ENCODE measurements at regions not wholly inside any gene's neighbourhood (a gene's known extent, or its start where the extent isn't known, plus 50 kb on each side); places are given as distances from the start of the nearest gene placed in this dataset.

DNA sequence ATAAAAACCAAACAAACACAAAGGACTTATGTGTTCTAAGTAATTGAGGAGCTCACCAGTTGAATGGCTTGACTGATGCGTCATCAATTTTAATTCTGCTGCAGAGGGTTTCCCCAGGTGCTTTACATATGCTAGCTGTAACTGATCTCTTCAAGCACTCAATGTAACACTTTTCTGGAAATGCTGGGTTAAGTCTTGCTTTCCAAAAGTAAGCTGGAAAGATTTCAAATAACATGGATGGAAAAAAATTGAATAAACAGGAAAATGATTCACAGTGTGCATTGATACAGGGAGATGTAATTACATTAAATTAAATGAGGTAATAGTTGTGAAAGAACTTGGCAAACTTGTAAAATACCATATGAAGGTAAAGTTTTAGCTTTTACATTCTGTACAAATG, 186.7 kb upstream of the WDFY3 start:
- DNase-seq (no peak), ATAC-seq (no peak)
- no peaks in the 10 kb centered on the region for H3K27me3 ChIP-seq
- no peaks in the 10 kb centered on the region for H3K36me3 ChIP-seq
- intact Hi-C loops (cut with DNase I) = no loop called here
- TF ChIP-seq, protein P1, sequence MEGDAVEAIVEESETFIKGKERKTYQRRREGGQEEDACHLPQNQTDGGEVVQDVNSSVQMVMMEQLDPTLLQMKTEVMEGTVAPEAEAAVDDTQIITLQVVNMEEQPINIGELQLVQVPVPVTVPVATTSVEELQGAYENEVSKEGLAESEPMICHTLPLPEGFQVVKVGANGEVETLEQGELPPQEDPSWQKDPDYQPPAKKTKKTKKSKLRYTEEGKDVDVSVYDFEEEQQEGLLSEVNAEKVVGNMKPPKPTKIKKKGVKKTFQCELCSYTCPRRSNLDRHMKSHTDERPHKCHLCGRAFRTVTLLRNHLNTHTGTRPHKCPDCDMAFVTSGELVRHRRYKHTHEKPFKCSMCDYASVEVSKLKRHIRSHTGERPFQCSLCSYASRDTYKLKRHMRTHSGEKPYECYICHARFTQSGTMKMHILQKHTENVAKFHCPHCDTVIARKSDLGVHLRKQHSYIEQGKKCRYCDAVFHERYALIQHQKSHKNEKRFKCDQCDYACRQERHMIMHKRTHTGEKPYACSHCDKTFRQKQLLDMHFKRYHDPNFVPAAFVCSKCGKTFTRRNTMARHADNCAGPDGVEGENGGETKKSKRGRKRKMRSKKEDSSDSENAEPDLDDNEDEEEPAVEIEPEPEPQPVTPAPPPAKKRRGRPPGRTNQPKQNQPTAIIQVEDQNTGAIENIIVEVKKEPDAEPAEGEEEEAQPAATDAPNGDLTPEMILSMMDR (IDR thresholded peaks at IDR 0.05) = no peak
- no peaks in the 10 kb centered on the region for H3K4me1 ChIP-seq
- no peak overlapping the region for H3K4me3 ChIP-seq
- no peak overlapping the region for H3K27ac ChIP-seq
- no peaks in the 10 kb centered on the region for H3K9me3 ChIP-seq

DNA sequence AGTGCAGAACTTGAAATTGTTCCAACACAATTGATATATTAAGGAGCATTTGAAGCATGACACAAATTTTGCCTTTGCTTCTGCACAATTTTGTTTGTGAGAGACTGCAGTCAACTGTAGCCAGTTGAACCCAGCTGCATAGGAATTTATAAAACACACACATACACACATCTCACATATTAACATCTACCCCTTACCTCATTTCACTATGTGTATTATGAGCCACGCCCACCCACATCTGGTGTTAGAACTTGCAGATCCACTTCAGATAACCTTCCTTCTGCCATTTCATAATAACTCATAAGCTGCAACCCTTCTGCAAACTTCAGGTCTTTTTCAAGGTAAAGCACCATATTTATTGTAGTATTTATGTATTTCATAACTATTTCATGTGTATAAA, 188.1 kb upstream of the WDFY3 start:
- Histone ChIP-seq H3K27me3 (no peaks in the 10 kb centered on the region), H3K9me3 (no peaks in the 10 kb centered on the region), H3K4me3 (no peak overlapping the region), H3K4me1 (no peaks in the 10 kb centered on the region), H3K27ac (no peak overlapping the region), H3K36me3 (no peaks in the 10 kb centered on the region)
- ATAC-seq (no peak), DNase-seq (no peak)
- TF ChIP-seq, protein P1 (IDR thresholded peaks at IDR 0.05) = no peak
- intact Hi-C loops (cut with DNase I) = no loop called here

DNA sequence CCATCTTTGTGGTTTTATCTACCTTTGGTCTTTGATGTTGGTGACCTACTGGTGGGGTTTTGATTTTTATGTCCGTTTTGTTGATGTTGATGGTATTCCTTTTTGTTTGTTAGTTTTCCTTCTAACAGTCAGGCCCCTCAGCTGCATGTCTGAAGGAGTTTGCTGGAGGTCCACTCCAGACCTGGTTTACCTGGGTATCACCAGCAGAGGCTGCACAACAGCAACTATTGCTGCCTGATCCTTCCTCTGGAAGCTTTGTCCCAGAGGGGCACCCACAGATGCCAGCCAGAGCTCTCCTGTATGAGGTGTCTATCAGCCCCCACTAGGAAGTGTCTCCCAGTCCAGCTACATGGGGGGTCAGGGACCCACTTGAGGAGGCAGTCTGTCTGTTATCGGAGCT, 199.3 kb upstream of the WDFY3 start:
- Histone ChIP-seq H3K27ac (no peak overlapping the region), H3K4me1 (no peaks in the 10 kb centered on the region), H3K4me3 (no peak overlapping the region), H3K9me3 (no peaks in the 10 kb centered on the region), H3K27me3 (no peaks in the 10 kb centered on the region), H3K36me3 (no peaks in the 10 kb centered on the region)
- ATAC-seq (no peak), DNase-seq (no peak)
- intact Hi-C loops (cut with DNase I) = no loop called here
- TF ChIP-seq, protein P1 (IDR thresholded peaks at IDR 0.05) = no peak

DNA sequence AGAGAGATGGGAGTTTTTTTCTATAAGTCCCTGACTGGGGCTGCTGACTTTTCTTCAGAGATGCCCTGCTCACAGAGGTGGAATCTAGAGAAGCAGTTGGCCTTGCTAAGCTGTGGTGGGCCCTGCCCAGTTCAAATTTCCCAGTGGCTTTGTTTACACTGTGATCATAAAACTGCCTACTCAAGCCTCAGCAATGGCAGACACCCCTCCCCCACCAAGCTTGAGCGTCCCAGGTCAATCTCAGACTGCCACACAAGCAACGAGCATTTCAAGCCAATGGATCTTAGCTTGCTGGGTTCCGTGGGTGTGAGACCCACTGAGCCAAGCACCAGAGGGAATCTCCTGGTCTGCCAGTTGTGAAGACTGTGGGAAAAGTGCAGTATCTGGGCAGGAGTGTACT, 199.8 kb upstream of the WDFY3 start:
- Histone ChIP-seq H3K36me3 (no peaks in the 10 kb centered on the region), H3K4me1 (no peaks in the 10 kb centered on the region), H3K27me3 (no peaks in the 10 kb centered on the region), H3K4me3 (no peak overlapping the region), H3K9me3 (no peaks in the 10 kb centered on the region), H3K27ac (no peak overlapping the region)
- TF ChIP-seq, protein P1 (IDR thresholded peaks at IDR 0.05) = no peak
- intact Hi-C loops (cut with DNase I) = no loop called here
- no peak for DNase-seq
- ATAC-seq = no peak

DNA sequence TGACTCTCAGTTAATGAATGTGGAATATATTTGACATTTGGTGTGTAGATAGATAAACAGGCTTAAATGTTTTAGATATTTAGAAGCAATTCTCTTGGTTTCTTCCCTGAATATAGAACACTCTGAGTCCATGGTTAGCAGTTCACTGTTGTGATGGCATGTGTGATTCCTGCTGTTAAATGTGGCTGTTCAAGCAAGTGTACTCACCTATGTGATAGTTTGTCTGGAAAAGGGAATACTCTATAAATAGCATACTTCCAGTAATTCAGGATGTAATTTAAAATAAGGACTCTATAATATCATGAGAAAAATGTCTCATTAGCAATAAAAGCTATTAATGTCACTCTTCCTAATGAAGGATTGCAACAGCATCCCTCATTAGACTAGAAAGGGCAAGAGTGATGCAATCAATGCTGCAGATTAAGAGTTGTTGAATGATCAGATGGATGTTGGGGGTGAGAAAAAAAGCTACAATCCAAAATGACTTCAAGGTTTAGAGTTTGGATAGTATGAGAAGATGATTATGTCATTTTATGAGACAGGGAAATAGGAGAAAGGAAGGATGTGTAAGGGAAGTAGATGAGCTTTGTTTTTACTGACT, 201.8 kb upstream of the WDFY3 start:
- Histone ChIP-seq H3K27me3 (no peaks in the 10 kb centered on the region), H3K4me1 (no peaks in the 10 kb centered on the region), H3K9me3 (no peaks in the 10 kb centered on the region), H3K4me3 (no peak overlapping the region), H3K36me3 (no peaks in the 10 kb centered on the region), H3K27ac (no peak overlapping the region)
- intact Hi-C loops (cut with DNase I) = no loop called here
- DNase-seq (no peak), ATAC-seq (no peak)
- TF ChIP-seq, protein P1 (IDR thresholded peaks at IDR 0.05) = no peak

DNA sequence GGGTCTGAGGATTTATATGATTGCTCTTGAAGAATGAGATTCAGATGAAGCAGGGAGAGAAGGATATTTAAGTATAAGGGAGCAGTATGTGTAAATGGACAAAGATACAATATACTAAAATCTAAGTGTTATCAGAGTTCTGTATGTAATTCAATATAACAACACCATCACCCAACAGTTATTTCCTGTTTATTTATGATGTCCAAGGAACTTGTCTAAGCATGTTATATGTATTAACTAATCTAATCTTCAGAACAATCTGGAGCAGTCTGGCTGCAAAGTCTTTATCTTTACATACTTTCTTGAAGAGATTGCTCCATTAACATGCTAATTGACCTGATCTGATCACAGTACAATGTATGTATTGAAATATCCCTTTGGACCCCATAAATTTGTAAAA, 203.8 kb upstream of the WDFY3 start:
- Histone ChIP-seq H3K9me3 (no peaks in the 10 kb centered on the region), H3K4me3 (no peak overlapping the region), H3K27me3 (no peaks in the 10 kb centered on the region), H3K4me1 (no peaks in the 10 kb centered on the region), H3K36me3 (no peaks in the 10 kb centered on the region), H3K27ac (no peak overlapping the region)
- TF ChIP-seq, protein P1 (IDR thresholded peaks at IDR 0.05) = no peak
- DNase-seq = no peak
- ATAC-seq = no peak
- intact Hi-C loops (cut with DNase I) = no loop called here

Data from upper lobe of right lung (tissue), 1 donor.